GM23338 (cell line): ENCODE measurements at regions not wholly inside any gene's neighbourhood (a gene's known extent, or its start where the extent isn't known, plus 50 kb on each side); places are given as distances from the start of the nearest gene placed in this dataset.
"Not testable (repeated sequence)": the region's sequence is repeated elsewhere in the genome, so short reads cannot be mapped to it uniquely, and the experiment has no call there.

Source experiments
- ATAC-seq: fragments of 200-7000 bp; cut with Tn5 transposase; 3 replicates; pipeline ENCODE4 v1.9.1; 2020
- DNase-seq: peaks from one replicate; pipeline ENCODE4 v3.0.0-alpha.2; 2015; ENCODE audit warnings: low spot score
- H2AFZ ChIP-seq: fragments of 200-600 bp; sonication (generic); 2 replicates; pipeline ENCODE4 v1.8.0; 2016; ENCODE audit warnings: antibody characterized with exemption, mild to moderate bottlenecking, moderate library complexity
- H3F3A ChIP-seq: fragments of 200-600 bp; sonication (generic); replicated peaks from 2 replicates; pipeline ENCODE4 v1.8.0; 2017; ENCODE audit warnings: antibody characterized with exemption, mixed run types, low read depth
- H3K27ac ChIP-seq: fragments of 200-600 bp; sonication (generic); 2 replicates; pipeline ENCODE4 v1.6.1; 2016; ENCODE audit warnings: low read depth
- H3K27me3 ChIP-seq: fragments of 200-600 bp; sonication (generic); 2 replicates; pipeline ENCODE4 v1.8.0; 2016; ENCODE audit warnings: mild to moderate bottlenecking, mixed run types, moderate library complexity; ENCODE audit not compliant: insufficient read depth
- H3K36me3 ChIP-seq: fragments of 200-600 bp; sonication (generic); 2 replicates; pipeline ENCODE4 v1.8.0; 2016; ENCODE audit warnings: mild to moderate bottlenecking; ENCODE audit not compliant: insufficient read depth
- H3K4me1 ChIP-seq: fragments of 200-600 bp; sonication (generic); 2 replicates; pipeline ENCODE4 v1.8.0; 2016; ENCODE audit warnings: mild to moderate bottlenecking, moderate library complexity; ENCODE audit not compliant: insufficient read depth
- H3K4me2 ChIP-seq: fragments of 200-600 bp; sonication (generic); 2 replicates; pipeline ENCODE4 v1.7.1; 2017; ENCODE audit warnings: mixed run types
- H3K4me3 ChIP-seq: fragments of 200-600 bp; sonication (generic); 2 replicates; pipeline ENCODE4 v1.6.1; 2016; ENCODE audit warnings: mixed run types
- H3K79me2 ChIP-seq: fragments of 200-600 bp; sonication (generic); replicated peaks from 2 replicates; pipeline ENCODE4 v1.8.0; 2017; ENCODE audit warnings: mild to moderate bottlenecking; ENCODE audit not compliant: insufficient read depth
- H3K9me2 ChIP-seq: fragments of 200-600 bp; sonication (generic); 2 replicates; pipeline ENCODE4 v1.8.0; 2017; ENCODE audit not compliant: insufficient read depth
- H4K20me1 ChIP-seq: fragments of 200-600 bp; sonication (generic); replicated peaks from 2 replicates; pipeline ENCODE4 v1.8.0; 2017; ENCODE audit warnings: mild to moderate bottlenecking; ENCODE audit not compliant: insufficient read depth
- H3K27ac Mint-ChIP-seq: 2 replicates; pipeline ENCODE4 v1.8.0; 2020; ENCODE audit warnings: inconsistent platforms, mild to moderate bottlenecking, moderate library complexity, mixed read lengths
- H3K27me3 Mint-ChIP-seq: 3 replicates; pipeline ENCODE4 v1.8.0; 2022; ENCODE audit warnings: low read depth, mild to moderate bottlenecking, moderate library complexity, mixed read lengths, inconsistent platforms; ENCODE audit not compliant: insufficient read depth, poor library complexity
- H3K36me3 Mint-ChIP-seq: 3 replicates; pipeline ENCODE4 v1.8.0; 2021; ENCODE audit warnings: low read depth, mild to moderate bottlenecking, inconsistent platforms, moderate library complexity, mixed read lengths
- H3K4me1 Mint-ChIP-seq: 3 replicates; pipeline ENCODE4 v1.8.0; 2020; ENCODE audit warnings: mild to moderate bottlenecking, inconsistent platforms, mixed read lengths
- H3K4me3 Mint-ChIP-seq: 3 replicates; pipeline ENCODE4 v1.8.0; 2021; ENCODE audit warnings: moderate library complexity, mild to moderate bottlenecking, inconsistent platforms, mixed read lengths
- H3K9me3 Mint-ChIP-seq: 3 replicates; pipeline ENCODE4 v1.8.0; 2020; ENCODE audit warnings: moderate library complexity, mild to moderate bottlenecking, inconsistent platforms, mixed read lengths
- CREB1 ChIP-seq: fragments of 250-450 bp; sonication (Bioruptor Pico); IDR thresholded peaks from 2 replicates; pipeline ENCODE4 v1.5.0; 2020; ENCODE audit warnings: low read depth, mild to moderate bottlenecking, moderate library complexity
- ETS1 ChIP-seq: IDR thresholded peaks from 2 replicates; pipeline ENCODE4 v1.6.1; 2016; ENCODE audit warnings: antibody characterized with exemption
- EZH2phosphoT487 ChIP-seq: fragments of 200-600 bp; sonication (generic); IDR thresholded peaks from one replicate; pipeline ENCODE4 v1.8.1; 2018; ENCODE audit warnings: antibody characterized with exemption; ENCODE audit not compliant: unreplicated experiment
- JUNB ChIP-seq: IDR thresholded peaks from one replicate; pipeline ENCODE4 v1.6.1; 2016; ENCODE audit warnings: antibody characterized with exemption; ENCODE audit not compliant: unreplicated experiment
- NANOG ChIP-seq: IDR thresholded peaks from 2 replicates; pipeline ENCODE4 v1.6.1; 2016; ENCODE audit warnings: antibody characterized with exemption, borderline replicate concordance
- POLR2AphosphoS5 ChIP-seq: IDR thresholded peaks from 2 replicates; pipeline ENCODE4 v1.6.1; 2016; ENCODE audit warnings: antibody characterized with exemption, low read depth
- STAT1 ChIP-seq: IDR thresholded peaks from one replicate; pipeline ENCODE4 v1.6.1; 2016; ENCODE audit warnings: antibody characterized with exemption; ENCODE audit not compliant: unreplicated experiment
- ZNF331 ChIP-seq: fragments of 250-450 bp; sonication (Bioruptor Pico); IDR thresholded peaks from 2 replicates; pipeline ENCODE4 v1.5.0; 2020; ENCODE audit warnings: low read depth, mild to moderate bottlenecking, moderate library complexity
- TF ChIP-seq, protein P1 (sequence below), 2 experiments: fragments of 200-600 bp in 1 of 2; sonication (generic) in 1 of 2; conservative IDR thresholded peaks; 2 replicates each; pipeline versions ENCODE4 v1.5.1 to v1.6.1; 2016 to 2017; ENCODE audit warnings: antibody characterized with exemption in 2 of 2, low read depth in 2 of 2, mild to moderate bottlenecking in 2 of 2, moderate library complexity in 1 of 2
- TF ChIP-seq, protein P2 (sequence below): IDR thresholded peaks from one replicate; pipeline ENCODE4 v1.6.1; 2018; ENCODE audit warnings: antibody characterized with exemption; ENCODE audit not compliant: unreplicated experiment

GRCh38 chr11:13137844-13138301, 128.8 kb downstream of the RASSF10 start (continued):
- TF ChIP-seq ETS1 = no peak
- TF ChIP-seq POLR2AphosphoS5 = no peak
- TF ChIP-seq, protein P1, sequence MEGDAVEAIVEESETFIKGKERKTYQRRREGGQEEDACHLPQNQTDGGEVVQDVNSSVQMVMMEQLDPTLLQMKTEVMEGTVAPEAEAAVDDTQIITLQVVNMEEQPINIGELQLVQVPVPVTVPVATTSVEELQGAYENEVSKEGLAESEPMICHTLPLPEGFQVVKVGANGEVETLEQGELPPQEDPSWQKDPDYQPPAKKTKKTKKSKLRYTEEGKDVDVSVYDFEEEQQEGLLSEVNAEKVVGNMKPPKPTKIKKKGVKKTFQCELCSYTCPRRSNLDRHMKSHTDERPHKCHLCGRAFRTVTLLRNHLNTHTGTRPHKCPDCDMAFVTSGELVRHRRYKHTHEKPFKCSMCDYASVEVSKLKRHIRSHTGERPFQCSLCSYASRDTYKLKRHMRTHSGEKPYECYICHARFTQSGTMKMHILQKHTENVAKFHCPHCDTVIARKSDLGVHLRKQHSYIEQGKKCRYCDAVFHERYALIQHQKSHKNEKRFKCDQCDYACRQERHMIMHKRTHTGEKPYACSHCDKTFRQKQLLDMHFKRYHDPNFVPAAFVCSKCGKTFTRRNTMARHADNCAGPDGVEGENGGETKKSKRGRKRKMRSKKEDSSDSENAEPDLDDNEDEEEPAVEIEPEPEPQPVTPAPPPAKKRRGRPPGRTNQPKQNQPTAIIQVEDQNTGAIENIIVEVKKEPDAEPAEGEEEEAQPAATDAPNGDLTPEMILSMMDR (conservative IDR thresholded peaks at IDR 0.05; ENCODE audit: low read depth in 2 of 2) = no peak
- no peak for TF ChIP-seq CREB1

DNA sequence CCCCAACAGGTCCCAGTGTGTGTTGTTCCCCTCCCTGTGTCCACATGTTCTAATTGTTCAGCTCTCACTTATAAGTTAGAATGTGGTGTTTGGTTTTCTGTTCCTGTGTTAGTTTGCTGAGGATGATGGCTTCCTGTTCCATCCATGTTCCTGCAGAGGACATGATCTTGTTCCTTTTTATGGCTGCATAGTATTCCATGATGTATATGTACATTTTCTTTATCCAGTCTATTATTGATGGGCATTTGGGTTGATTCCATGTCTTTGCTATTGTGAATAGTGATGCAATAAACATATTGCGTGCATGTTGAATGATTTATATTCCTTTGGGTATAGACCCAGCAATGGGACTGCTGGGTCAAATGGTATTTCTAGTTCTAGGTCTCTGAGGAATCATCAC, 130.0 kb downstream of the RASSF10 start:
- not testable (repeated sequence) for H3K27me3 ChIP-seq, H3K9me2 ChIP-seq, H3K27ac Mint-ChIP-seq, DNase-seq, H3K79me2 ChIP-seq, H4K20me1 ChIP-seq, H3K4me3 Mint-ChIP-seq, H3K4me2 ChIP-seq, H3K27me3 Mint-ChIP-seq, H3K9me3 Mint-ChIP-seq, H3K4me1 ChIP-seq, H3F3A ChIP-seq, H3K36me3 Mint-ChIP-seq, ATAC-seq, H3K27ac ChIP-seq, H3K36me3 ChIP-seq, H3K4me3 ChIP-seq, H2AFZ ChIP-seq
- H3K4me1 Mint-ChIP-seq = peaks cover 21% of the 10 kb centered on the region

DNA sequence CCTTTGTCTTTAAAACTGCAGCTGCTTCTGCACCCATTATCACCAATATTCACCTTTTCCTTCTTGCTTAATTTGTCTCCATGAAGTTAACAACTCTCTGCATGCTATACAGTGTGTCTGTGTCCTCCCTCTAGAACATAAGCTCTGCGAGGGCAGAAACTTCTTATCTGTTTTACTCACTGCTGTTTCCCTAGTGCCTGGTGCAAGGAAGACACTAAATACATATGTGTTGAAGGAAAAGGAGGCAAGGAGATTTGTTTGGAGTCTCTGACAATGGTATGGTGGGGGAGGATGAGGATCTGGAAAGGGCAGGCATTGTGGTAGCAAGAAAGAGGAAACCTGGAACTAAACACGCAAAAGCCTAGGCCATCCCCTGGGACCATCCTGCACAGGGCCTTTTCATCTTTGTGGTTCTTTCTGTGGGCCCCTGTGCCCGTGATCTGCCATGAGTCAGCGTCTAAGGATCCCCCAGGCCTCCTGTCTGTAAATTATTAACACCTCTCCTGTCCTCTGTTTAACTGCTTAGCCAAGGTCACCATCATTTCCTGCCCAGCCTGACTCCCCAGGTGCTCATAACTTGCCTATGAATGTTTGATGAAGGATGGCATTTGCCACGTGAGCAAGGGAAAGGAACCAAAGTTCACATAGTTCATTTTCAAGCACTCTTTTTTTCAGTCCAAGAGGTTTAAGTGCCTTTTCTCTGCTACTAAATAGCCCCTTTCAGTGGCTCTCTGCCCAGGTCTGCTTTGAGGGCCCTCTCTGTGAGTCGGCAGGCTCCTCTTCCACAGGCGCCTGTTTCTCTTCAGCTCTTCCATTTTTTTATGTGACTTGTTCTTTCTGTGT, 131.1 kb downstream of the RASSF10 start:
- DNase-seq (no peak), ATAC-seq (no peak)
- no peak overlapping the region for H3K27ac ChIP-seq
- peaks cover 7% of the 10 kb centered on the region; the same call in 1 of the 2 replicates for H3K4me1 ChIP-seq
- no peaks in the 10 kb centered on the region for H3K27me3 ChIP-seq
- Mint-ChIP-seq H3K27me3 (peaks cover 2% of the 10 kb centered on the region), H3K36me3 (no peaks in the 10 kb centered on the region), H3K9me3 (no peaks in the 10 kb centered on the region; the same call in 2 of the 3 replicates), H3K4me3 (no peak overlapping the region), H3K4me1 (peaks cover 13% of the 10 kb centered on the region), H3K27ac (no peak overlapping the region)
- H4K20me1 ChIP-seq = no peaks in the 10 kb centered on the region
- no peaks in the 10 kb centered on the region for H3K36me3 ChIP-seq
- no peaks in the 10 kb centered on the region for H3K79me2 ChIP-seq
- H2AFZ ChIP-seq = no peak overlapping the region
- H3F3A ChIP-seq = no peaks in the 10 kb centered on the region
- H3K9me2 ChIP-seq = no peaks in the 10 kb centered on the region
- H3K4me3 ChIP-seq = no peak overlapping the region
- H3K4me2 ChIP-seq = no peak overlapping the region
- no peak for TF ChIP-seq ZNF331
- TF ChIP-seq NANOG = no peak
- no peak for TF ChIP-seq STAT1
- TF ChIP-seq ETS1 = no peak
- TF ChIP-seq JUNB = no peak
- TF ChIP-seq CREB1 = no peak
- TF ChIP-seq, protein P2, sequence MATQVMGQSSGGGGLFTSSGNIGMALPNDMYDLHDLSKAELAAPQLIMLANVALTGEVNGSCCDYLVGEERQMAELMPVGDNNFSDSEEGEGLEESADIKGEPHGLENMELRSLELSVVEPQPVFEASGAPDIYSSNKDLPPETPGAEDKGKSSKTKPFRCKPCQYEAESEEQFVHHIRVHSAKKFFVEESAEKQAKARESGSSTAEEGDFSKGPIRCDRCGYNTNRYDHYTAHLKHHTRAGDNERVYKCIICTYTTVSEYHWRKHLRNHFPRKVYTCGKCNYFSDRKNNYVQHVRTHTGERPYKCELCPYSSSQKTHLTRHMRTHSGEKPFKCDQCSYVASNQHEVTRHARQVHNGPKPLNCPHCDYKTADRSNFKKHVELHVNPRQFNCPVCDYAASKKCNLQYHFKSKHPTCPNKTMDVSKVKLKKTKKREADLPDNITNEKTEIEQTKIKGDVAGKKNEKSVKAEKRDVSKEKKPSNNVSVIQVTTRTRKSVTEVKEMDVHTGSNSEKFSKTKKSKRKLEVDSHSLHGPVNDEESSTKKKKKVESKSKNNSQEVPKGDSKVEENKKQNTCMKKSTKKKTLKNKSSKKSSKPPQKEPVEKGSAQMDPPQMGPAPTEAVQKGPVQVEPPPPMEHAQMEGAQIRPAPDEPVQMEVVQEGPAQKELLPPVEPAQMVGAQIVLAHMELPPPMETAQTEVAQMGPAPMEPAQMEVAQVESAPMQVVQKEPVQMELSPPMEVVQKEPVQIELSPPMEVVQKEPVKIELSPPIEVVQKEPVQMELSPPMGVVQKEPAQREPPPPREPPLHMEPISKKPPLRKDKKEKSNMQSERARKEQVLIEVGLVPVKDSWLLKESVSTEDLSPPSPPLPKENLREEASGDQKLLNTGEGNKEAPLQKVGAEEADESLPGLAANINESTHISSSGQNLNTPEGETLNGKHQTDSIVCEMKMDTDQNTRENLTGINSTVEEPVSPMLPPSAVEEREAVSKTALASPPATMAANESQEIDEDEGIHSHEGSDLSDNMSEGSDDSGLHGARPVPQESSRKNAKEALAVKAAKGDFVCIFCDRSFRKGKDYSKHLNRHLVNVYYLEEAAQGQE = no peak
- TF ChIP-seq EZH2phosphoT487 = no peak
